Type B pancreatic cell (in vitro differentiated cells): ENCODE measurements at regions not wholly inside any gene's neighbourhood (a gene's known extent, or its start where the extent isn't known, plus 50 kb on each side); places are given as distances from the start of the nearest gene placed in this dataset.
A peak's percentile ranks its signal among the peaks of the same experiment; 100 is the strongest.

ENCODE experiments used
- DNase-seq: peaks from one replicate; pipeline ENCODE4 v3.0.0; 2021; ENCODE audit warnings: mixed read lengths; ENCODE audit not compliant: unreplicated experiment; ENCODE audit errors: extremely low spot score
- H3K27ac Mint-ChIP-seq: 2 replicates; pipeline ENCODE4 v1.8.0; 2021; ENCODE audit warnings: mild to moderate bottlenecking, mixed read lengths
- H3K27me3 Mint-ChIP-seq: 2 replicates; pipeline ENCODE4 v1.8.0; 2021; ENCODE audit warnings: mixed read lengths
- H3K36me3 Mint-ChIP-seq: 2 replicates; pipeline ENCODE4 v1.8.0; 2021; ENCODE audit warnings: mixed read lengths
- H3K4me1 Mint-ChIP-seq: one replicate; pipeline ENCODE4 v1.8.0; 2021; ENCODE audit warnings: mixed read lengths; ENCODE audit not compliant: unreplicated experiment
- H3K4me3 Mint-ChIP-seq: 2 replicates; pipeline ENCODE4 v1.8.0; 2021; ENCODE audit warnings: mild to moderate bottlenecking, mixed read lengths
- H3K9me3 Mint-ChIP-seq: 2 replicates; pipeline ENCODE4 v1.8.0; 2021; ENCODE audit warnings: mixed read lengths
- TF ChIP-seq, protein P1 (sequence below): fragments of 200-600 bp; sonication (generic); conservative IDR thresholded peaks from 2 replicates; pipeline ENCODE4 v1.5.0; 2021; ENCODE audit warnings: antibody characterized with exemption, mild to moderate bottlenecking

DNA sequence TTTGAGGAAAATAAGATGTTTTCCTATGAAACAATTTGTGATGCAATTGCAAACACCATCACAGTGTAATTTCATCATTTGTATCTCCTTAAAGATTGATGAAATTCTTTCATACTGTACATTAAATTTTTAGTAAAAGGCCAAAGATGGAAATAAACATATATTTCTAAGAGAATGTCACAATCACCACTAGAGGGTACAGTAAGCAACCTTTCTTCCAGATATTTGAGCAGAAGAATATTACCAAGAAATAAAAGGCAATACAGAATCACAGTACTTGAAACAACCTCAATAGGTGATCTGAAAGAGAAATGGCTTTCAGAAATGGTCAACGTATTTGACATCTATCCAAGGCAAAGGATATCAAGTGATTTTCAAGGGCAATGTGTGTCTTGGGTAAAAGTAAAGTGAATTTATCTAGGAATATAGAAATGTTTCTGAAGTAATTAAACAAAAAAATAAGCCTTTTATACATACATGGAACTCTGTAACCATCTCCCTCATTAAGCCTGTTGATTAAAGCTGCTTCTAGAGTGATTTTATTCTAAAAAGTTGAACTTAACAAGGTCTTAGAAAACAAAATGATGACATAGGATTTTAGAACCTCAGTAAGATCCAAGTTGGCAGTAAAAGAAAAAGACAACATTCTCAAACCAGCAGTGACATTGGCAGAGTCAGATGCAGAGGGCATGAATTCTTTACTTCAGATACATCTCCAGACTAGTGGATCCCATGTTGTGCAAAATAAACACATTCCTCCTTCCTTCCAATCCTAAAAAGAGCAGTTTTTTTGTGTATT lies 90.3 kb upstream of the SESTD1 start:
- no peak for DNase-seq
- Mint-ChIP-seq H3K4me1 (no peaks in the 10 kb centered on the region), H3K9me3 (no peaks in the 10 kb centered on the region), H3K27ac (no peak overlapping the region), H3K4me3 (no peak overlapping the region), H3K36me3 (no peaks in the 10 kb centered on the region), H3K27me3 (no peaks in the 10 kb centered on the region)
- TF ChIP-seq, protein P1, sequence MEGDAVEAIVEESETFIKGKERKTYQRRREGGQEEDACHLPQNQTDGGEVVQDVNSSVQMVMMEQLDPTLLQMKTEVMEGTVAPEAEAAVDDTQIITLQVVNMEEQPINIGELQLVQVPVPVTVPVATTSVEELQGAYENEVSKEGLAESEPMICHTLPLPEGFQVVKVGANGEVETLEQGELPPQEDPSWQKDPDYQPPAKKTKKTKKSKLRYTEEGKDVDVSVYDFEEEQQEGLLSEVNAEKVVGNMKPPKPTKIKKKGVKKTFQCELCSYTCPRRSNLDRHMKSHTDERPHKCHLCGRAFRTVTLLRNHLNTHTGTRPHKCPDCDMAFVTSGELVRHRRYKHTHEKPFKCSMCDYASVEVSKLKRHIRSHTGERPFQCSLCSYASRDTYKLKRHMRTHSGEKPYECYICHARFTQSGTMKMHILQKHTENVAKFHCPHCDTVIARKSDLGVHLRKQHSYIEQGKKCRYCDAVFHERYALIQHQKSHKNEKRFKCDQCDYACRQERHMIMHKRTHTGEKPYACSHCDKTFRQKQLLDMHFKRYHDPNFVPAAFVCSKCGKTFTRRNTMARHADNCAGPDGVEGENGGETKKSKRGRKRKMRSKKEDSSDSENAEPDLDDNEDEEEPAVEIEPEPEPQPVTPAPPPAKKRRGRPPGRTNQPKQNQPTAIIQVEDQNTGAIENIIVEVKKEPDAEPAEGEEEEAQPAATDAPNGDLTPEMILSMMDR = peak; percentile 52

DNA sequence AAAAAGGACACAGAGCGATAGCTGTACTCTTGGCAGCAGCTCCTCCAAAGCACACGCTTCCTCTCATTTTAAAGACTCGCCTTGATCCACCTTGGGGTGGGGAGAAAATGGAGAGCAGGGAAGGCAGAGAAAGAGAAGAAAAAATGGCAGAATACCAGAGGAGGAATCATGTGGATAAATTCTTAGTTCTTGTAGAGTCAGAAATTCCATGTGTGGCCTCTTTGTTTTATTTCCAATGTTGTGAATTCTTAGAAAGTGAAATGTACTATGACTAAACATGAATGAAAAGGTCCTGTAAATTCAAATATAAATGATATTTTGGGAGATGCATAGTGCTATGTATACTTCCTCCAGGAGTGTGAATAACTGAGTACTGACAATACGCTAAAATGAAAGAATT lies 89.7 kb upstream of the SESTD1 start:
- TF ChIP-seq, protein P1 = no peak
- H3K4me3 Mint-ChIP-seq = no peak overlapping the region
- H3K4me1 Mint-ChIP-seq = no peaks in the 10 kb centered on the region
- DNase-seq = no peak
- H3K36me3 Mint-ChIP-seq = no peaks in the 10 kb centered on the region
- H3K9me3 Mint-ChIP-seq = no peaks in the 10 kb centered on the region
- H3K27ac Mint-ChIP-seq = no peak overlapping the region
- no peaks in the 10 kb centered on the region for H3K27me3 Mint-ChIP-seq

DNA sequence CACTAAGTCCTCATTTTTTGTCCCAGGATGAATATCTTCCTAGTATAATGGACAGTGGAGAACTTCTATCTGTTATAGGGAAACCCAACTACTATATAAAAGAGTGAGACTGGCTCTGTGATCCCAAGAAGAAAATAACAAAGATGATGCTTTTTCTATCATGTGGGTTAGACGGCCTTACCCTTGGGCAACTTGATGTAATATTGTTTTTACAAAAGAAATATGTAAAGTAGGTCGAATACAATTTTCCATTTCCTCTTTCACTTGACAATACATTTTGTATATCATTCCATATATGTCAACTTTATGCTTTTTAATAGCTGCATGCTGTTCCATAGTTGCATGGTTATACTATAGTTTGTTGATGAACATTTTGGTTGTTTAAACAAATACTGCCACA lies 87.5 kb upstream of the SESTD1 start:
- no peak for DNase-seq
- H3K4me3 Mint-ChIP-seq = no peak overlapping the region
- no peaks in the 10 kb centered on the region for H3K9me3 Mint-ChIP-seq
- no peaks in the 10 kb centered on the region for H3K27me3 Mint-ChIP-seq
- no peaks in the 10 kb centered on the region for H3K36me3 Mint-ChIP-seq
- H3K4me1 Mint-ChIP-seq = peaks cover 4% of the 10 kb centered on the region
- H3K27ac Mint-ChIP-seq = no peak overlapping the region
- TF ChIP-seq, protein P1 = no peak

DNA sequence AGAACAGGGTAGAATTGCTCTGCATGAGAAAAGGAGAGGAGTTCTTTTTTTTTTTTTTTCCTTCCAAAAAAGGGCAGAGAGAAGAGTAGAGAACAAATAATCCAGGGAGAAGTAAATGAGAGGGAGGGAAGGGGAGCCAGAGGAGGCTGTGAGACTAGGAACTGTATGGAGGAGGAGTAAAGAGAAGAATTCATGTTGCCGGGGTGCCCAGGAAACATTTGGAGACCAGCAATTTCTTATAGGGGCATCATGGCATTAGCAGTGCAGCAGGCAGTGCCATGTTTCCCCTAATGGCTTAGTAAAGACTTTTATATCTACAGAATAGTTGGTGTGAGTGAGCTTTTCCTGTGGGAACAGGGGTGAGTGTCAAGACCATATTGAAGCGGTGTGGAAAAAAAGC lies 86.4 kb upstream of the SESTD1 start:
- no peak for DNase-seq
- H3K27ac Mint-ChIP-seq = no peak overlapping the region
- no peaks in the 10 kb centered on the region for H3K9me3 Mint-ChIP-seq
- TF ChIP-seq, protein P1 = no peak
- H3K27me3 Mint-ChIP-seq = no peaks in the 10 kb centered on the region
- H3K36me3 Mint-ChIP-seq = no peaks in the 10 kb centered on the region
- H3K4me3 Mint-ChIP-seq = no peak overlapping the region
- peaks cover 4% of the 10 kb centered on the region for H3K4me1 Mint-ChIP-seq

DNA sequence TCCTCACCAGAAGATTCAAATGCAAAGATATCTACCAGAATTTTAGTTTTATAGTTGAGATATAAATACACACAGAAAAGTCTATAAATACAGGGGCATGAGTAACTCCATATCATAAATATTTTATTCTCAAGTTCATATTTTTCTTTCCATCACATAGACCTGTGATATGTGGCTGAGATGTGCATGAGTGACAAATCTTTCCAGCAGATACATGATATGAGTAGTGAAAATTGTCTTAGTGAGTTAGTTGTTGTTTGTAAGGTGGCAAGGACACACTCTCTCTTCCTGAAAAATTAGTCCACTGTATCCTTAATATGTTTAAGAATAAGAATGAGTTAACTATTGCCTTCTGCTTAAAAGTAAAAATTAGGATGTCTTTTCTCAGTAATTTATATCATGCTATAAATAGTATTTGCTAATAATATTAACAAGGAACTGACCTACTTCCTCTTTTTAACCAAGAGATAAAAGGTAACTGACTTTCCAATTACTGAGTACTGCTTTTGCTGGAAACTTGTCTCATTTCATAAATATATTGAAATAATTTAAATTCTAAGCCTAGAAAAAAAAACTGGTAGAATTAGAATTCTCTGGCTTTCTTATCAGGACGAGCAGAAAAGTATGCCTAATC lies 85.2 kb upstream of the SESTD1 start:
- Mint-ChIP-seq H3K27me3 (no peaks in the 10 kb centered on the region), H3K4me3 (no peak overlapping the region), H3K9me3 (peaks cover 5% of the 10 kb centered on the region), H3K4me1 (peaks cover 8% of the 10 kb centered on the region), H3K27ac (no peak overlapping the region), H3K36me3 (no peaks in the 10 kb centered on the region)
- DNase-seq = no peak
- TF ChIP-seq, protein P1 = no peak
